Skeletal muscle satellite cell (primary cell): ENCODE measurements at regions not wholly inside any gene's neighbourhood (a gene's known extent, or its start where the extent isn't known, plus 50 kb on each side); places are given as distances from the start of the nearest gene placed in this dataset.

Experiments
- H3K27me3 ChIP-seq: 2 replicates; pipeline ENCODE4 v1.7.0; 2013; ENCODE audit warnings: low read length; ENCODE audit not compliant: control insufficient read depth, insufficient read depth
- H3K36me3 ChIP-seq: 2 replicates; pipeline ENCODE4 v1.7.0; 2013; ENCODE audit warnings: mild to moderate bottlenecking, control low read depth, low read length; ENCODE audit not compliant: insufficient read depth
- H3K4me1 ChIP-seq: 2 replicates; pipeline ENCODE4 v1.7.0; 2013; ENCODE audit warnings: low read length; ENCODE audit not compliant: control insufficient read depth, insufficient read depth
- H3K4me2 ChIP-seq: 2 replicates; pipeline ENCODE4 v1.7.0; 2013; ENCODE audit warnings: mild to moderate bottlenecking, low read length
- H3K4me3 ChIP-seq: 2 replicates; pipeline ENCODE4 v1.7.0; 2013; ENCODE audit warnings: low read length
- H3K9ac ChIP-seq: 2 replicates; pipeline ENCODE4 v1.7.0; 2013; ENCODE audit warnings: mild to moderate bottlenecking, low read depth, low read length, moderate library complexity
- H3K9me3 ChIP-seq: replicated peaks from 2 replicates; pipeline ENCODE4 v1.7.0; 2013; ENCODE audit warnings: mild to moderate bottlenecking, control low read depth, low read length

- Histone ChIP-seq H3K4me1 (peaks cover 46% of the 10 kb centered on the region), H3K27me3 (no peaks in the 10 kb centered on the region), H3K9me3 (no peaks in the 10 kb centered on the region), H3K4me2 (no peak overlapping the region), H3K4me3 (no peak overlapping the region), H3K9ac (no peak overlapping the region), H3K36me3 (no peaks in the 10 kb centered on the region)
Observed at GRCh38 chr11:128055576-128056217, 531.7 kb downstream of the ETS1 start.

- H3K9ac ChIP-seq = peak overlapping the region; percentile 47
- H3K27me3 ChIP-seq = no peaks in the 10 kb centered on the region
- H3K4me3 ChIP-seq = no peak overlapping the region
- H3K9me3 ChIP-seq = no peaks in the 10 kb centered on the region
- H3K36me3 ChIP-seq = no peaks in the 10 kb centered on the region
- peak overlapping the region; percentile 14 for H3K4me2 ChIP-seq
- peaks cover 46% of the 10 kb centered on the region for H3K4me1 ChIP-seq
Observed at GRCh38 chr11:128053981-128054931, 533.1 kb downstream of the ETS1 start.

GRCh38 chr11:128052912-128053641 is 534.3 kb downstream of the ETS1 start:
- peak overlapping the region; percentile 6 for H3K4me3 ChIP-seq
- peak overlapping the region; percentile 63 for H3K4me2 ChIP-seq
- H3K27me3 ChIP-seq = no peaks in the 10 kb centered on the region
- no peaks in the 10 kb centered on the region for H3K9me3 ChIP-seq
- no peaks in the 10 kb centered on the region for H3K36me3 ChIP-seq
- H3K9ac ChIP-seq = peak overlapping the region; percentile 47
- peaks cover 45% of the 10 kb centered on the region for H3K4me1 ChIP-seq

GRCh38 chr11:128048121-128048520 is 539.2 kb downstream of the ETS1 start:
- no peaks in the 10 kb centered on the region for H3K27me3 ChIP-seq
- no peak overlapping the region for H3K4me2 ChIP-seq
- peaks cover 32% of the 10 kb centered on the region for H3K4me1 ChIP-seq
- no peaks in the 10 kb centered on the region for H3K36me3 ChIP-seq
- H3K9ac ChIP-seq = no peak overlapping the region
- H3K4me3 ChIP-seq = no peak overlapping the region
- no peaks in the 10 kb centered on the region for H3K9me3 ChIP-seq

GRCh38 chr11:128047026-128047425 is 540.3 kb downstream of the ETS1 start:
- Histone ChIP-seq H3K4me1 (peaks cover 27% of the 10 kb centered on the region), H3K27me3 (no peaks in the 10 kb centered on the region), H3K9me3 (no peaks in the 10 kb centered on the region), H3K4me3 (no peak overlapping the region), H3K4me2 (no peak overlapping the region), H3K36me3 (no peaks in the 10 kb centered on the region), H3K9ac (no peak overlapping the region)

- H3K9me3 ChIP-seq = no peaks in the 10 kb centered on the region
- H3K4me2 ChIP-seq = no peak overlapping the region
Observed at GRCh38 chr11:128046213-128046612, 541.1 kb downstream of the ETS1 start.

GRCh38 chr11:128045094-128045725 is 542.1 kb downstream of the ETS1 start:
- Histone ChIP-seq H3K4me2 (no peak overlapping the region), H3K4me1 (peaks cover 28% of the 10 kb centered on the region), H3K4me3 (no peak overlapping the region)

More at GRCh38 chr11:128046213-128046612, 541.1 kb downstream of the ETS1 start:
- Histone ChIP-seq H3K9ac (no peak overlapping the region), H3K4me1 (peaks cover 20% of the 10 kb centered on the region), H3K27me3 (no peaks in the 10 kb centered on the region), H3K36me3 (no peaks in the 10 kb centered on the region), H3K4me3 (no peak overlapping the region)

GRCh38 chr11:128042290-128042751 is 545.0 kb downstream of the ETS1 start:
- H3K4me1 ChIP-seq = peaks cover 47% of the 10 kb centered on the region

More at GRCh38 chr11:128045094-128045725, 542.1 kb downstream of the ETS1 start:
- no peaks in the 10 kb centered on the region for H3K27me3 ChIP-seq
- no peak overlapping the region for H3K9ac ChIP-seq
- no peaks in the 10 kb centered on the region for H3K9me3 ChIP-seq
- H3K36me3 ChIP-seq = no peaks in the 10 kb centered on the region

GRCh38 chr11:128040603-128041002 is 546.8 kb downstream of the ETS1 start:
- no peaks in the 10 kb centered on the region for H3K36me3 ChIP-seq
- no peak overlapping the region for H3K9ac ChIP-seq
- H3K4me2 ChIP-seq = no peak overlapping the region
- H3K4me3 ChIP-seq = no peak overlapping the region
- no peaks in the 10 kb centered on the region for H3K9me3 ChIP-seq
- no peaks in the 10 kb centered on the region for H3K27me3 ChIP-seq
- H3K4me1 ChIP-seq = peaks cover 48% of the 10 kb centered on the region

More at GRCh38 chr11:128042290-128042751, 545.0 kb downstream of the ETS1 start:
- Histone ChIP-seq H3K4me2 (no peak overlapping the region), H3K27me3 (no peaks in the 10 kb centered on the region), H3K4me3 (no peak overlapping the region), H3K9me3 (no peaks in the 10 kb centered on the region), H3K36me3 (no peaks in the 10 kb centered on the region), H3K9ac (no peak overlapping the region)

- Histone ChIP-seq H3K9me3 (no peaks in the 10 kb centered on the region), H3K27me3 (no peaks in the 10 kb centered on the region), H3K4me2 (peak overlapping the region; percentile 50), H3K36me3 (no peaks in the 10 kb centered on the region), H3K9ac (peak overlapping the region; percentile 14), H3K4me3 (no peak overlapping the region), H3K4me1 (peaks cover 48% of the 10 kb centered on the region)
Observed at GRCh38 chr11:128039140-128040021, 548.0 kb downstream of the ETS1 start.
